ENCODE measurements at regions not wholly inside any gene's neighbourhood (a gene's known extent, or its start where the extent isn't known, plus 50 kb on each side); places are given as distances from the start of the nearest gene placed in this dataset.

DNA sequence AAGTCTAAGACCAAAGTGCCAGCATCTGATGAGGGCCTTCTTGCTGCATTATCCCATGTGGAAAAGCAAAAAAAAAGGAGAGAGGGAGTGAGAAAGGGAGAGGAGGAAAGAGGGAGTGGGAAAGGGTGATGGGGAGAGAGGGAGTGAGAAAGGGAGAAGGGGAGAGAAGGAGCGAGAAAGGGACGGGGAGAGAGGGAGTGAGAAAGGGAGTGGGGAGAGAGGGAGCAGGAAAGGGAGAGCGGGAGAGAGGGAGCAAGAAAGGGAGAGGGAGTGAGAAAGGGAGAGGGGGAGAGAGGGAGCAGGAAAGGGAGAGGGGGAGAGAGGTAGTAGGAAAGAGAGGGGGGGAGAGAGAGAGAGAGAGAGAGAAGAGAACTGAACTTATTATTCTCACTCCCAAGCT, 241.1 kb upstream of the RIMS1 start:
- no peak for TF ChIP-seq EZH2 (IDR thresholded peaks at IDR 0.05)
- no peak for TF ChIP-seq POLR2AphosphoS5 (IDR thresholded peaks at IDR 0.05; ENCODE audit: borderline replicate concordance, low read depth, low read length)
